K562 (cell line): ENCODE measurements at regions not wholly inside any gene's neighbourhood (a gene's known extent, or its start where the extent isn't known, plus 50 kb on each side); places are given as distances from the start of the nearest gene placed in this dataset.

Experiments
- ATAC-seq: fragments of 200-7000 bp; cut with Tn5 transposase; 3 replicates; pipeline ENCODE4 v1.9.1; 2020; ENCODE audit warnings: moderate library complexity
- BruUV-seq: library from RNA; stranded (reverse); fragments of 400-500 nt; replicated peaks from 2 replicates; lab custom pipeline; 2021; lab: Mats Ljungman, UMichigan
- CTCF ChIA-PET: fragments of 300-600 bp; formaldehyde crosslinking; extraction: SDS; loops from one replicate; lab custom pipeline; 2021; ENCODE audit warnings: low intra/inter-chr PET ratio; lab: Yijun Ruan, JAX
- POLR2A ChIA-PET: fragments of 300-600, 350-650 bp; sonication (Branson Sonifier 250); formaldehyde crosslinking; extraction: SDS; loops from one replicate; lab custom pipeline; 2021; ENCODE audit warnings: antibody characterized with exemption, inconsistent platforms; lab: Yijun Ruan, JAX
- DNase-seq, 4 experiments: peaks; one replicate each; pipeline versions ENCODE4 v3.0.0 to v3.0.0-alpha.2; 2011 to 2018; ENCODE audit warnings: low spot score in 3 of 4, mixed read lengths in 3 of 4; ENCODE audit errors: extremely low read depth in 1 of 4
- FAIRE-seq: peaks from 2 replicates; lab custom pipeline; 2011; peaks lifted over from hg19 to GRCh38; lab: Jason Lieb, UNC
- H2AFZ ChIP-seq: 2 replicates; pipeline ENCODE4 v1.6.0; 2011; ENCODE audit warnings: low read depth, low read length, control low read depth, inconsistent platforms
- H3K27ac ChIP-seq: fragments of 200-600 bp; 3 replicates; pipeline ENCODE4 v1.8.0; 2011; ENCODE audit warnings: low read depth, mild to moderate bottlenecking, control low read depth, inconsistent platforms, low read length, moderate library complexity, mixed read lengths; ENCODE audit errors: extremely low read depth
- H3K27me3 ChIP-seq, 2 experiments: fragments of 300-600 bp in 1 of 2; 2 replicates in 1 of 2; 3 replicates in 1 of 2; pipeline versions ENCODE4 v1.6.0 to v1.8.0; 2011; ENCODE audit warnings: inconsistent platforms in 2 of 2, low read length in 2 of 2, mild to moderate bottlenecking in 1 of 2, mixed read lengths in 1 of 2, moderate library complexity in 1 of 2; ENCODE audit not compliant: control insufficient read depth in 2 of 2, insufficient read depth in 2 of 2
- H3K36me3 ChIP-seq: fragments of 300-600 bp; 3 replicates; pipeline ENCODE4 v1.8.0; 2011; ENCODE audit warnings: mild to moderate bottlenecking, low read length, inconsistent platforms; ENCODE audit not compliant: control insufficient read depth, insufficient read depth
- H3K4me1 ChIP-seq, 2 experiments: fragments of 200-600 bp in 1 of 2; replicated peaks in 1 of 2; 2 replicates in 1 of 2; 3 replicates in 1 of 2; pipeline versions ENCODE4 v1.5.1 to v1.8.0; 2011; ENCODE audit warnings: inconsistent platforms in 2 of 2, low read length in 2 of 2, mild to moderate bottlenecking in 1 of 2, mixed read lengths in 1 of 2, moderate library complexity in 1 of 2; ENCODE audit not compliant: control insufficient read depth in 2 of 2, insufficient read depth in 2 of 2
- H3K4me2 ChIP-seq: 2 replicates; pipeline ENCODE4 v1.6.1; 2011; ENCODE audit warnings: low read length, control low read depth, inconsistent platforms, mixed read lengths; ENCODE audit not compliant: insufficient read depth
- H3K4me3 ChIP-seq: fragments of 200-600 bp; sonication (generic), shearing (Covaris generic); 2 replicates; pipeline ENCODE4 v1.5.1; 2016; ENCODE audit warnings: control low read depth, inconsistent platforms
- H3K79me2 ChIP-seq: fragments of 200-600 bp; 3 replicates; pipeline ENCODE4 v1.8.0; 2011; ENCODE audit warnings: low read length, inconsistent platforms; ENCODE audit not compliant: control insufficient read depth, insufficient read depth
- H3K9ac ChIP-seq, 2 experiments: 2 replicates each; pipeline versions ENCODE4 v1.6.0 to v1.6.1; 2011; ENCODE audit warnings: low read depth in 2 of 2, low read length in 2 of 2, control low read depth in 1 of 2, inconsistent platforms in 1 of 2, mild to moderate bottlenecking in 1 of 2, mixed read lengths in 1 of 2; ENCODE audit not compliant: insufficient read depth in 1 of 2
- H3K9me1 ChIP-seq: one replicate; pipeline ENCODE4 v1.6.0; 2011; ENCODE audit warnings: inconsistent platforms, mild to moderate bottlenecking, low read length, moderate library complexity; ENCODE audit not compliant: control insufficient read depth, insufficient read depth
- H3K9me3 ChIP-seq: replicated peaks from 2 replicates; pipeline ENCODE4 v1.5.1; 2011; ENCODE audit warnings: low read depth, low read length, inconsistent platforms; ENCODE audit not compliant: control insufficient read depth, insufficient read depth
- H4K20me1 ChIP-seq: replicated peaks from 2 replicates; pipeline ENCODE4 v1.6.1; 2011; ENCODE audit warnings: low read length, inconsistent platforms, mixed read lengths; ENCODE audit not compliant: control insufficient read depth, insufficient read depth
- ARID3A ChIP-seq: IDR thresholded peaks from 2 replicates; pipeline ENCODE4 v1.6.1; 2012; ENCODE audit warnings: low read depth, low read length, improper control_type of control experiment, borderline replicate concordance
- BDP1 ChIP-seq: IDR thresholded peaks from 3 replicates; pipeline ENCODE4 v1.6.1; 2011; ENCODE audit not compliant: insufficient read length, insufficient read depth
- CBFB ChIP-seq: sonication (generic); formaldehyde crosslinking; IDR thresholded peaks from 2 replicates; pipeline ENCODE4 v1.4.0; 2020; ENCODE audit warnings: mild to moderate bottlenecking, missing genetic modification reagents
- CTCF ChIP-seq, 3 experiments: IDR thresholded peaks in 2 of 3; conservative IDR thresholded peaks in 1 of 3; 2 replicates each; pipeline ENCODE4 v1.5.1; 2011 to 2012; ENCODE audit warnings: low read length in 3 of 3, mild to moderate bottlenecking in 3 of 3, control low read depth in 2 of 3, improper control_type of control experiment in 1 of 3, inconsistent platforms in 1 of 3, low read depth in 1 of 3, mixed read lengths in 1 of 3, moderate library complexity in 1 of 3; ENCODE audit not compliant: insufficient read depth in 2 of 3
- HNRNPLL ChIP-seq: fragments of 200-400 bp; formaldehyde crosslinking; IDR thresholded peaks from 2 replicates; pipeline ENCODE4 v1.6.1; 2017; ENCODE audit warnings: low read length, low read depth, mild to moderate bottlenecking; ENCODE audit not compliant: poor library complexity, severe bottlenecking
- ILF3 ChIP-seq: fragments of 450-650 bp; IDR thresholded peaks from 2 replicates; pipeline ENCODE4 v1.6.1; 2018; ENCODE audit warnings: antibody characterized with exemption, mild to moderate bottlenecking, moderate library complexity, borderline replicate concordance
- KAT2B ChIP-seq: IDR thresholded peaks from one replicate; pipeline ENCODE4 v1.6.1; 2012; ENCODE audit warnings: low read depth, mild to moderate bottlenecking, control low read depth, inconsistent platforms, low read length, moderate library complexity
- NCOA1 ChIP-seq: fragments of 450-650 bp; IDR thresholded peaks from 2 replicates; pipeline ENCODE4 v1.6.1; 2016; ENCODE audit warnings: low read depth
- PTTG1 ChIP-seq: fragments of 450-650 bp; IDR thresholded peaks from 2 replicates; pipeline ENCODE4 v1.6.1; 2016; ENCODE audit warnings: low read depth, mild to moderate bottlenecking, missing genetic modification characterization, missing compliant biosample characterization
- RBM34 ChIP-seq: fragments of 200-400 bp; formaldehyde crosslinking; IDR thresholded peaks from 2 replicates; pipeline ENCODE4 v1.6.1; 2018; ENCODE audit warnings: low read length, borderline replicate concordance; ENCODE audit not compliant: insufficient read depth
- TRIM28 ChIP-seq: fragments of 450-650 bp; IDR thresholded peaks from 2 replicates; pipeline ENCODE4 v1.6.1; 2017
- ZNF239 ChIP-seq: fragments of 250-450 bp; sonication (Bioruptor Pico); IDR thresholded peaks from 2 replicates; pipeline ENCODE4 v1.4.0; 2020; ENCODE audit warnings: mild to moderate bottlenecking
- ZNF24 ChIP-seq: fragments of 450-650 bp; IDR thresholded peaks from 2 replicates; pipeline ENCODE4 v1.6.1; 2016
- ZNF3 ChIP-seq: fragments of 250-450 bp; sonication (Bioruptor Pico); IDR thresholded peaks from 2 replicates; pipeline ENCODE4 v1.5.0; 2021; ENCODE audit warnings: mild to moderate bottlenecking, moderate library complexity
- ZNF780A ChIP-seq: fragments of 250-450 bp; sonication (Bioruptor Pico); IDR thresholded peaks from 2 replicates; pipeline ENCODE4 v1.5.0; 2021; ENCODE audit warnings: mild to moderate bottlenecking
- WGBS: fragments of 100-300 bp; shearing (Covaris generic); methylation state at CpG from one replicate; pipeline ENCODE4 v1.1.6; 2016; ENCODE audit warnings: low coverage, mixed read lengths; ENCODE audit not compliant: insufficient coverage; ENCODE audit errors: missing lambda C conversion rate; 5-methylcytosine and 5-hydroxymethylcytosine counted together
- in situ Hi-C: fragments of 300-500 bp; cut with MboI; formaldehyde crosslinking; loops from 4 replicates; pipeline ENCODE4 v1.15.0; 2018; ENCODE audit warnings: inconsistent platforms, mixed read lengths
- intact Hi-C: fragments of 100-400 bp; cut with micrococcal nuclease; formaldehyde crosslinking; loops from 2 replicates; pipeline ENCODE4 v1.14.2; 2022

GRCh38 chr4:148883891-148884290 lies 441.7 kb upstream of the NR3C2 start:
- no peak for ATAC-seq
- H3K9me3 ChIP-seq = no peaks in the 10 kb centered on the region
- no peaks in the 10 kb centered on the region for H4K20me1 ChIP-seq
- CTCF ChIA-PET = no interaction called here
- H3K36me3 ChIP-seq = no peaks in the 10 kb centered on the region
- H3K79me2 ChIP-seq = no peaks in the 10 kb centered on the region
- H2AFZ ChIP-seq = no peak overlapping the region
- H3K9ac ChIP-seq = no peak overlapping the region
- BruUV-seq = no TSS peak
- no peak for TF ChIP-seq PTTG1 (tag)
- no peak for TF ChIP-seq TRIM28
- TF ChIP-seq ZNF239 (CRISPR knock-in tag) = no peak
- TF ChIP-seq HNRNPLL = no peak
- TF ChIP-seq NCOA1 = no peak
- TF ChIP-seq CTCF (IDR thresholded peaks at IDR 0.05 in 2 of 3, conservative IDR thresholded peaks at IDR 0.05 in 1 of 3; ENCODE audit: insufficient read depth in 2 of 3, low read depth in 1 of 3, low read length in 3 of 3) = no peak
- TF ChIP-seq ZNF3 (CRISPR knock-in tag) = no peak
- no peak for TF ChIP-seq RBM34
- TF ChIP-seq KAT2B = no peak
- TF ChIP-seq CBFB (CRISPR knock-in tag) = no peak
- no peak for TF ChIP-seq ZNF780A (CRISPR knock-in tag)
- no peak for TF ChIP-seq ZNF24
- no peak for TF ChIP-seq BDP1
- TF ChIP-seq ARID3A = no peak
- TF ChIP-seq ILF3 = no peak
- TF ChIP-seq, all 486 proteins: peak for 0
- Histone ChIP-seq H3K4me2 (no peak overlapping the region), H3K4me1 (no peaks in the 10 kb centered on the region), H3K4me3 (no peak overlapping the region), H3K9me1 (no peaks in the 10 kb centered on the region), H3K27ac (no peak overlapping the region), H3K27me3 (no peaks in the 10 kb centered on the region)
- no peak for DNase-seq
- POLR2A ChIA-PET = no interaction called here
- FAIRE-seq = no peak
- intact Hi-C loops (no loop called here), in situ Hi-C loops (no loop called here)
- 2% methylated on average over 3 of the region's 3 CpGs for WGBS
